H1 (cell line): ENCODE measurements at regions not wholly inside any gene's neighbourhood (a gene's known extent, or its start where the extent isn't known, plus 50 kb on each side); places are given as distances from the start of the nearest gene placed in this dataset.

ENCODE experiments used
- CTCF ChIA-PET: fragments of 300-600 bp; sonication (Branson Sonifier 250); formaldehyde crosslinking; loops from one replicate; lab custom pipeline; 2021; ENCODE audit not compliant: partially characterized antibody; lab: Charles Lee
- POLR2A ChIA-PET: fragments of 300-600 bp; sonication (Branson Sonifier 250); formaldehyde crosslinking; loops from one replicate; lab custom pipeline; 2021; ENCODE audit warnings: inconsistent platforms; ENCODE audit not compliant: partially characterized antibody; lab: Charles Lee
- DNase-seq, 2 experiments: peaks; one replicate each; pipeline versions ENCODE4 v3.0.0 to v3.0.0-alpha.2; 2010 to 2022; ENCODE audit warnings: low spot score in 2 of 2, low read depth in 1 of 2, mixed read lengths in 1 of 2
- FAIRE-seq: peaks from 2 replicates; lab custom pipeline; 2011; peaks lifted over from hg19 to GRCh38; lab: Jason Lieb, UNC
- H2AFZ ChIP-seq: 2 replicates; pipeline ENCODE4 v1.8.1; 2012; ENCODE audit warnings: low read length, inconsistent platforms
- H2AK5ac ChIP-seq: 2 replicates; pipeline ENCODE4 v1.6.1; 2013; ENCODE audit warnings: low read depth, low read length
- H2BK120ac ChIP-seq: replicated peaks from 2 replicates; pipeline ENCODE3; 2013; ENCODE audit warnings: low read depth, low read length, inconsistent platforms
- H2BK12ac ChIP-seq: 2 replicates; pipeline ENCODE4 v1.6.1; 2013; ENCODE audit warnings: low read depth, low read length
- H2BK15ac ChIP-seq: 2 replicates; pipeline ENCODE4 v1.6.1; 2013; ENCODE audit warnings: low read length
- H2BK20ac ChIP-seq: 2 replicates; pipeline ENCODE4 v1.6.1; 2013; ENCODE audit warnings: low read length
- H2BK5ac ChIP-seq: 2 replicates; pipeline ENCODE4 v1.6.1; 2013; ENCODE audit warnings: low read depth, low read length
- H3K14ac ChIP-seq: 2 replicates; pipeline ENCODE4 v1.6.1; 2013; ENCODE audit warnings: inconsistent platforms; ENCODE audit not compliant: insufficient read length
- H3K18ac ChIP-seq: 2 replicates; pipeline ENCODE4 v1.6.1; 2013; ENCODE audit warnings: low read length; ENCODE audit errors: extremely low read depth
- H3K23ac ChIP-seq: 2 replicates; pipeline ENCODE4 v1.6.1; 2013; ENCODE audit warnings: inconsistent platforms; ENCODE audit not compliant: insufficient read length
- H3K23me2 ChIP-seq: 2 replicates; pipeline ENCODE4 v1.6.1; 2013; ENCODE audit warnings: low read depth, low read length
- H3K27ac ChIP-seq: 2 replicates; pipeline ENCODE4 v1.6.1; 2011; ENCODE audit warnings: low read depth, low read length, inconsistent platforms
- H3K27me3 ChIP-seq, 4 experiments: replicated peaks in 1 of 4; 1 replicate in 1 of 4; 2 replicates in 3 of 4; pipeline versions ENCODE4 v1.6.1 to v1.8.1; 2011 to 2013; ENCODE audit warnings: low read length in 3 of 4, mild to moderate bottlenecking in 3 of 4, inconsistent platforms in 2 of 4, mixed read lengths in 2 of 4, moderate library complexity in 1 of 4; ENCODE audit not compliant: control insufficient read depth in 3 of 4, insufficient read depth in 3 of 4; ENCODE audit errors: extremely low read depth in 1 of 4
- H3K36me3 ChIP-seq, 4 experiments: 2 replicates each; pipeline versions ENCODE4 v1.6.1 to v1.8.1; 2011 to 2013; ENCODE audit warnings: mild to moderate bottlenecking in 4 of 4, low read length in 3 of 4, moderate library complexity in 2 of 4, control low read depth in 1 of 4, inconsistent platforms in 1 of 4; ENCODE audit not compliant: insufficient read depth in 4 of 4, control insufficient read depth in 2 of 4
- H3K4ac ChIP-seq: replicated peaks from 2 replicates; pipeline ENCODE3; 2013; ENCODE audit warnings: low read length, low read depth, mixed read lengths, inconsistent platforms; ENCODE audit not compliant: insufficient read length
- H3K4me1 ChIP-seq, 4 experiments: replicated peaks in 1 of 4; 1 replicate in 1 of 4; 2 replicates in 3 of 4; pipeline versions ENCODE4 v1.6.1 to v1.8.1; 2011 to 2013; ENCODE audit warnings: low read length in 3 of 4, inconsistent platforms in 2 of 4, mixed read lengths in 1 of 4; ENCODE audit not compliant: insufficient read depth in 4 of 4, control insufficient read depth in 3 of 4
- H3K4me2 ChIP-seq, 2 experiments: 2 replicates each; pipeline versions ENCODE4 v1.6.1 to v1.8.1; 2011 to 2013; ENCODE audit warnings: low read depth in 2 of 2, low read length in 2 of 2, control low read depth in 1 of 2, inconsistent platforms in 1 of 2, mild to moderate bottlenecking in 1 of 2; ENCODE audit not compliant: insufficient read depth in 1 of 2
- H3K4me3 ChIP-seq, 4 experiments: fragments of 200-600, 300-600 bp in 1 of 4; sonication (generic), shearing (Covaris generic), sonication (Bioruptor Twin) in 1 of 4; 2 replicates each; pipeline versions ENCODE4 v1.5.1 to v1.8.1; 2011 to 2016; ENCODE audit warnings: low read length in 4 of 4, low read depth in 3 of 4, control low read depth in 2 of 4, inconsistent platforms in 2 of 4, mild to moderate bottlenecking in 2 of 4, mixed read lengths in 1 of 4, moderate library complexity in 1 of 4; ENCODE audit not compliant: insufficient read depth in 2 of 4; ENCODE audit errors: extremely low read depth in 1 of 4
- H3K56ac ChIP-seq: replicated peaks from 2 replicates; pipeline ENCODE3; 2013; ENCODE audit warnings: low read depth, mild to moderate bottlenecking, mixed read lengths, low read length, inconsistent platforms; ENCODE audit not compliant: insufficient read length
- H3K79me1 ChIP-seq: 2 replicates; pipeline ENCODE4 v1.6.1; 2013; ENCODE audit warnings: low read depth, low read length, control low read depth
- H3K79me2 ChIP-seq, 2 experiments: 2 replicates each; pipeline versions ENCODE4 v1.6.1 to v1.8.1; 2012 to 2013; ENCODE audit warnings: low read length in 2 of 2, mild to moderate bottlenecking in 2 of 2, inconsistent platforms in 1 of 2; ENCODE audit not compliant: insufficient read depth in 2 of 2, control insufficient read depth in 1 of 2
- H3K9ac ChIP-seq, 4 experiments: replicated peaks in 1 of 4; 1 replicate in 1 of 4; 2 replicates in 3 of 4; pipeline versions ENCODE4 v1.6.1 to v1.8.1; 2011 to 2013; ENCODE audit warnings: low read depth in 3 of 4, low read length in 3 of 4, control low read depth in 2 of 4, mild to moderate bottlenecking in 2 of 4, moderate library complexity in 2 of 4, inconsistent platforms in 1 of 4; ENCODE audit errors: extremely low read depth in 1 of 4
- H3K9me3 ChIP-seq, 2 experiments: 2 replicates each; pipeline versions ENCODE4 v1.6.1 to v1.8.1; 2012 to 2013; ENCODE audit warnings: mild to moderate bottlenecking in 2 of 2, moderate library complexity in 2 of 2, control low read depth in 1 of 2, inconsistent platforms in 1 of 2, low read depth in 1 of 2, low read length in 1 of 2, mixed read lengths in 1 of 2; ENCODE audit not compliant: insufficient read depth in 2 of 2
- H4K20me1 ChIP-seq, 2 experiments: replicated peaks in 1 of 2; 2 replicates each; pipeline versions ENCODE3 to v1.8.1; 2011 to 2013; ENCODE audit warnings: inconsistent platforms in 2 of 2, low read length in 2 of 2, mild to moderate bottlenecking in 1 of 2; ENCODE audit not compliant: insufficient read depth in 2 of 2, control insufficient read depth in 1 of 2
- H4K5ac ChIP-seq: 2 replicates; pipeline ENCODE4 v1.6.1; 2013; ENCODE audit warnings: low read length, low read depth, mixed read lengths, inconsistent platforms; ENCODE audit not compliant: insufficient read length
- H4K8ac ChIP-seq: 2 replicates; pipeline ENCODE4 v1.8.0; 2013; ENCODE audit warnings: mild to moderate bottlenecking, moderate library complexity, low read length, inconsistent platforms; ENCODE audit not compliant: insufficient read depth; ENCODE audit errors: extremely low read depth
- H4K91ac ChIP-seq: replicated peaks from 2 replicates; pipeline ENCODE3; 2013; ENCODE audit warnings: low read length, mixed read lengths, inconsistent platforms; ENCODE audit not compliant: insufficient read length
- BCL11A ChIP-seq, 2 experiments: IDR thresholded peaks; one replicate each; pipeline ENCODE4 v1.6.1; 2011; ENCODE audit warnings: low read depth in 2 of 2, low read length in 2 of 2, mild to moderate bottlenecking in 2 of 2
- CEBPB ChIP-seq: IDR thresholded peaks from 2 replicates; pipeline ENCODE4 v1.6.1; 2012; ENCODE audit warnings: low read depth, low read length
- GTF2F1 ChIP-seq: IDR thresholded peaks from 2 replicates; pipeline ENCODE4 v1.6.1; 2012; ENCODE audit warnings: low read depth, low read length, improper control_type of control experiment, borderline replicate concordance
- KDM4A ChIP-seq: IDR thresholded peaks from one replicate; pipeline ENCODE4 v1.7.1; 2012; ENCODE audit warnings: low read depth, mild to moderate bottlenecking, moderate library complexity, low read length, inconsistent platforms; ENCODE audit not compliant: severe bottlenecking
- RFX5 ChIP-seq: IDR thresholded peaks from 2 replicates; pipeline ENCODE4 v1.6.1; 2011; ENCODE audit warnings: low read depth, low read length, improper control_type of control experiment, borderline replicate concordance
- SP4 ChIP-seq: IDR thresholded peaks from 2 replicates; pipeline ENCODE4 v1.6.1; 2012; ENCODE audit warnings: low read length, inconsistent platforms
- TBP ChIP-seq: IDR thresholded peaks from 2 replicates; pipeline ENCODE4 v1.6.1; 2011; ENCODE audit warnings: low read depth, low read length, improper control_type of control experiment
- WGBS, 2 experiments: shearing (Covaris generic) in 1 of 2; methylation state at CpG; one replicate each; pipeline versions ENCODE4 v1.1.6 to v1.1.7; 2013 to 2015; ENCODE audit warnings: low lambda C conversion rate in 2 of 2, mixed read lengths in 2 of 2, inconsistent platforms in 1 of 2, low coverage in 1 of 2, missing lambda C conversion rate in 1 of 2; ENCODE audit not compliant: insufficient replicate concordance in 2 of 2, insufficient coverage in 1 of 2, insufficient read length in 1 of 2; ENCODE audit errors: extremely low coverage in 1 of 2, missing lambda C conversion rate in 1 of 2; 5-methylcytosine and 5-hydroxymethylcytosine counted together
- TF ChIP-seq, protein P1 (sequence below): IDR thresholded peaks from 2 replicates; pipeline ENCODE4 v1.6.1; 2012; ENCODE audit warnings: inconsistent platforms
- TF ChIP-seq, protein P2 (sequence below), 3 experiments: IDR thresholded peaks; 1 replicate in 2 of 3; 2 replicates in 1 of 3; pipeline versions ENCODE4 v1.5.1 to v1.6.1; 2011; ENCODE audit warnings: low read length in 3 of 3, mild to moderate bottlenecking in 3 of 3, inconsistent platforms in 2 of 3, low read depth in 1 of 3, moderate library complexity in 1 of 3; ENCODE audit not compliant: insufficient read depth in 1 of 3; ENCODE audit errors: control extremely low read depth in 1 of 3

DNA sequence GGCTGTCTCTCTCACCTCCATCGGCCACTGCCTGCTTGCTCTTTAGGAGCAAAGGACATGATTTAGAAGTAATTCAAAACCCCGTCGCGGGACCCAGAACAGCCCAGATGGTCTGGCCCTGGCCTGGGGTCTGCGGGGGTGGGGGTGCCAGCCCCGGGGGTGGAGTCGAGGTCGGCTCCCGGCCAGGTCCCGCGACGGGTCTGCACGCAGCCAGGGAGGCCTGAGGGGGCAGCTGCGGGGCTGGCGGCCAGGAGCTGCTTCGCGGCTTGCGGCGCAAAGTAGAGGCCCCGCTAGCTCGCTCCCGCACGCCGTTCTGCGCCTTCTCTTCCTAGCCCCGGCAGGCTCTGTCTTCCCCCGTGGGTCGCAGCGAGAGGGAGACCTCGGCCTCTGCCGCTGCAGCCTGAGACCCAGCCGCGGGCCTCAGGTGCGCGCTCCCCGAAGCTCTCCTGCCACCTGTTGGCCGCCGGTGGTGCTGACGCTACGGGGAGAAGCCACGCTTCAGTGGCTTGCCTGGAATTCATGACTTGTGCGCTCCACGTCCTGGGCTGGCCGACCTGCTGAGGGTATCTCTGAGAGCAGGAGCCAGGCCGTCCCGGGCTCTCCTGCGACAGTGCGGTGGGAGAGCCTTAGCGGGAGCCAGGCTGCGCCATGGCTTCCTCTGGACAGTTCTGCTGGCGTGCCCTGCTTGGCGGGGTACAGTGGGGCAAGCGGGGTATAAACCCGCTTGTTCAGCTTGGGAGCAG, 157.2 kb upstream of the PITX1 start:
- Histone ChIP-seq H3K9me3 (no peaks in the 10 kb centered on the region), H3K9ac (no peak overlapping the region), H2AFZ (peak overlapping the region; percentile 91; the same call in 1 of the 2 replicates), H3K18ac (peak overlapping the region; percentile 78; the same call in 1 of the 2 replicates), H3K4me3 (peak overlapping the region; percentile 7 to 58 (median 33); a peak in 6 of 8 replicates), H4K8ac (peak overlapping the region; percentile 78), H2BK15ac (peak overlapping the region; percentile 81; the same call in 1 of the 2 replicates), H4K5ac (no peak overlapping the region), H3K23ac (no peak overlapping the region), H3K79me2 (no peaks in the 10 kb centered on the region), H2BK20ac (no peak overlapping the region), H2AK5ac (no peak overlapping the region), H3K27ac (no peak overlapping the region), H3K4ac (no peak overlapping the region), H4K20me1 (no peaks in the 10 kb centered on the region), H2BK5ac (no peak overlapping the region), H3K56ac (no peak overlapping the region), H4K91ac (no peak overlapping the region), H3K27me3 (peaks cover 3 to 21% (median 16%) of the 10 kb centered on the region in 4 experiments; a peak in 6 of 7 replicates), H3K14ac (no peak overlapping the region), H3K4me2 (peak overlapping the region; percentile 1 to 71; a peak in 3 of 4 replicates), H2BK120ac (no peak overlapping the region), H3K4me1 (peaks cover 0 to 3% (median 1%) of the 10 kb centered on the region in 4 experiments; a peak in 1 of 7 replicates), H3K36me3 (no peaks in the 10 kb centered on the region), H3K79me1 (no peaks in the 10 kb centered on the region), H3K23me2 (no peaks in the 10 kb centered on the region), H2BK12ac (no peak overlapping the region)
- POLR2A ChIA-PET, result interaction anchor here (0.6 kb wide), 1 partner anchor 158 kb away, joined by 3 read pairs; no protein-coding TSS in a partner anchor
- CTCF ChIA-PET, result interaction anchor here (0.7 to 3.6 kb wide), 43 partner anchors 11 to 286 kb away, joined by 3 to 30 read pairs (median 4); partner anchors contain the start of genes PCBD2 and PITX1
- no peak for FAIRE-seq
- peak; percentile 78 to 92 for DNase-seq
- 15% methylated on average over 37 of the region's 54 CpGs; no CpG with 5 or more reads in 1 of the 2 experiments for WGBS, 2 experiments
- TF ChIP-seq KDM4A, result peak; percentile 89
- TF ChIP-seq, protein P1, sequence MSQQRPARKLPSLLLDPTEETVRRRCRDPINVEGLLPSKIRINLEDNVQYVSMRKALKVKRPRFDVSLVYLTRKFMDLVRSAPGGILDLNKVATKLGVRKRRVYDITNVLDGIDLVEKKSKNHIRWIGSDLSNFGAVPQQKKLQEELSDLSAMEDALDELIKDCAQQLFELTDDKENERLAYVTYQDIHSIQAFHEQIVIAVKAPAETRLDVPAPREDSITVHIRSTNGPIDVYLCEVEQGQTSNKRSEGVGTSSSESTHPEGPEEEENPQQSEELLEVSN, result peak; percentile 46
- TF ChIP-seq, protein P2, sequence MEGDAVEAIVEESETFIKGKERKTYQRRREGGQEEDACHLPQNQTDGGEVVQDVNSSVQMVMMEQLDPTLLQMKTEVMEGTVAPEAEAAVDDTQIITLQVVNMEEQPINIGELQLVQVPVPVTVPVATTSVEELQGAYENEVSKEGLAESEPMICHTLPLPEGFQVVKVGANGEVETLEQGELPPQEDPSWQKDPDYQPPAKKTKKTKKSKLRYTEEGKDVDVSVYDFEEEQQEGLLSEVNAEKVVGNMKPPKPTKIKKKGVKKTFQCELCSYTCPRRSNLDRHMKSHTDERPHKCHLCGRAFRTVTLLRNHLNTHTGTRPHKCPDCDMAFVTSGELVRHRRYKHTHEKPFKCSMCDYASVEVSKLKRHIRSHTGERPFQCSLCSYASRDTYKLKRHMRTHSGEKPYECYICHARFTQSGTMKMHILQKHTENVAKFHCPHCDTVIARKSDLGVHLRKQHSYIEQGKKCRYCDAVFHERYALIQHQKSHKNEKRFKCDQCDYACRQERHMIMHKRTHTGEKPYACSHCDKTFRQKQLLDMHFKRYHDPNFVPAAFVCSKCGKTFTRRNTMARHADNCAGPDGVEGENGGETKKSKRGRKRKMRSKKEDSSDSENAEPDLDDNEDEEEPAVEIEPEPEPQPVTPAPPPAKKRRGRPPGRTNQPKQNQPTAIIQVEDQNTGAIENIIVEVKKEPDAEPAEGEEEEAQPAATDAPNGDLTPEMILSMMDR (IDR thresholded peaks at IDR 0.05; ENCODE audit: control extremely low read depth in 1 of 3, insufficient read depth in 1 of 3, low read depth in 1 of 3, low read length in 3 of 3), result peak; percentile 94 to 96 (median 94)
- no peak for TF ChIP-seq BCL11A (IDR thresholded peaks at IDR 0.05; ENCODE audit: low read depth in 2 of 2, low read length in 2 of 2)
- TF ChIP-seq SP4, result no peak
- no peak for TF ChIP-seq GTF2F1
- TF ChIP-seq RFX5, result no peak
- TF ChIP-seq CEBPB, result no peak
- TF ChIP-seq TBP, result peak; percentile 65
